ENCODE measurements at regions not wholly inside any gene's neighbourhood (a gene's known extent, or its start where the extent isn't known, plus 50 kb on each side); places are given as distances from the start of the nearest gene placed in this dataset.

GRCh38 chr9:1954238-1954637, 60.9 kb upstream of the SMARCA2 start:
- WGBS (ENCODE audit: insufficient coverage) = 80% methylated on average over 1 of the region's 2 CpGs
- Mint-ChIP-seq H3K4me3 (no peak overlapping the region), H3K27me3 (ENCODE audit: low read depth in 3 of 3) (peaks cover 0 to 3% (median 1%) of the 10 kb centered on the region in 3 donors), H3K27ac (no peak overlapping the region), H3K36me3 (no peaks in the 10 kb centered on the region), H3K4me1 (no peaks in the 10 kb centered on the region), H3K9me3 (peaks cover 0 to 3% (median 0%) of the 10 kb centered on the region in 7 donors)
- Histone ChIP-seq H2AFZ (ENCODE audit: insufficient read depth, low read depth, low read length, poor library complexity, severe bottlenecking) (no peak overlapping the region), H3K27me3 (ENCODE audit: control insufficient read depth in 2 of 2, insufficient read depth in 2 of 2, low read length in 2 of 2) (no peaks in the 10 kb centered on the region), H3K4me3 (replicated peaks in 1 of 3; ENCODE audit: low read depth in 2 of 3, low read length in 3 of 3) (no peak overlapping the region), H3K4me1 (ENCODE audit: control insufficient read depth in 1 of 2, insufficient read depth in 2 of 2, low read length in 2 of 2) (no peaks in the 10 kb centered on the region), H3K9ac (ENCODE audit: insufficient read depth, low read length, poor library complexity, severe bottlenecking) (no peak overlapping the region), H3K36me3 (replicated peaks in 1 of 2; ENCODE audit: control insufficient read depth in 1 of 2, insufficient read depth in 2 of 2, low read length in 2 of 2) (no peaks in the 10 kb centered on the region), H3K79me2 (ENCODE audit: insufficient read depth, low read length) (no peaks in the 10 kb centered on the region), H3K4me2 (replicated peaks; ENCODE audit: extremely low read depth, low read length, poor library complexity, severe bottlenecking) (no peak overlapping the region), H3K9me3 (replicated peaks in 1 of 2; ENCODE audit: control insufficient read depth in 1 of 2, insufficient read depth in 1 of 2, low read length in 2 of 2) (no peaks in the 10 kb centered on the region), H4K20me1 (ENCODE audit: insufficient read depth, low read length) (no peaks in the 10 kb centered on the region), H3K27ac (ENCODE audit: low read depth in 1 of 2, low read length in 2 of 2) (no peak overlapping the region)
- no peak for TF ChIP-seq CTCF (IDR thresholded peaks at IDR 0.05)
- DNase-seq = no peak
- intact Hi-C loops (cut with micrococcal nuclease) = no loop called here

- no peak overlapping the region for H3K9ac ChIP-seq (ENCODE audit: insufficient read depth, low read length, poor library complexity, severe bottlenecking)
- no peak for DNase-seq
- no peaks in the 10 kb centered on the region for H3K79me2 ChIP-seq (ENCODE audit: insufficient read depth, low read length)
- H4K20me1 ChIP-seq (ENCODE audit: insufficient read depth, low read length) = no peaks in the 10 kb centered on the region
- Mint-ChIP-seq H3K36me3 (no peaks in the 10 kb centered on the region), H3K27me3 (ENCODE audit: low read depth in 3 of 3) (peaks cover 0 to 3% (median 1%) of the 10 kb centered on the region in 3 donors), H3K4me3 (no peak overlapping the region), H3K4me1 (no peaks in the 10 kb centered on the region), H3K27ac (no peak overlapping the region), H3K9me3 (peaks cover 0 to 3% (median 0%) of the 10 kb centered on the region in 7 donors)
- no peak overlapping the region for H3K4me2 ChIP-seq (replicated peaks; ENCODE audit: extremely low read depth, low read length, poor library complexity, severe bottlenecking)
- H3K9me3 ChIP-seq (replicated peaks in 1 of 2; ENCODE audit: control insufficient read depth in 1 of 2, insufficient read depth in 1 of 2, low read length in 2 of 2) = no peaks in the 10 kb centered on the region
- H3K27me3 ChIP-seq (ENCODE audit: control insufficient read depth in 2 of 2, insufficient read depth in 2 of 2, low read length in 2 of 2) = no peaks in the 10 kb centered on the region
- H3K4me1 ChIP-seq (ENCODE audit: control insufficient read depth in 1 of 2, insufficient read depth in 2 of 2, low read length in 2 of 2) = no peaks in the 10 kb centered on the region
- TF ChIP-seq CTCF (IDR thresholded peaks at IDR 0.05) = no peak
- intact Hi-C loops (cut with micrococcal nuclease) = no loop called here
- H3K36me3 ChIP-seq (replicated peaks in 1 of 2; ENCODE audit: control insufficient read depth in 1 of 2, insufficient read depth in 2 of 2, low read length in 2 of 2) = no peaks in the 10 kb centered on the region
- H3K4me3 ChIP-seq (replicated peaks in 1 of 3; ENCODE audit: low read depth in 2 of 3, low read length in 3 of 3) = no peak overlapping the region
- H3K27ac ChIP-seq (ENCODE audit: low read depth in 1 of 2, low read length in 2 of 2) = no peak overlapping the region
- H2AFZ ChIP-seq (ENCODE audit: insufficient read depth, low read depth, low read length, poor library complexity, severe bottlenecking) = no peak overlapping the region
- WGBS (ENCODE audit: insufficient coverage) = no CpG with 5 or more reads among the region's 1 CpG
Observed at GRCh38 chr9:1956958-1957357, 58.2 kb upstream of the SMARCA2 start.

Measured in CD14-positive monocyte (primary cell).